SK-N-SH (cell line): ENCODE measurements at regions not wholly inside any gene's neighbourhood (a gene's known extent, or its start where the extent isn't known, plus 50 kb on each side); places are given as distances from the start of the nearest gene placed in this dataset.

Source experiments
- CTCF ChIA-PET: fragments of 300-600, 350-600 bp; formaldehyde crosslinking; extraction: SDS; loops from one replicate; lab custom pipeline; 2021; lab: Yijun Ruan, JAX
- POLR2A ChIA-PET: fragments of 350-600 bp; sonication (Branson Sonifier 250); formaldehyde crosslinking; extraction: SDS; loops from one replicate; lab custom pipeline; 2020; ENCODE audit warnings: antibody characterized with exemption, inconsistent platforms; lab: Yijun Ruan, JAX
- DNase-seq: peaks from one replicate; pipeline ENCODE4 v3.0.0; 2012
- H2AFZ ChIP-seq: fragments of 200-600 bp; sonication (generic); 2 replicates; pipeline ENCODE4 v1.8.1; 2016; ENCODE audit warnings: antibody characterized with exemption, mild to moderate bottlenecking, low read depth
- H3F3A ChIP-seq: fragments of 200-600 bp; sonication (generic); replicated peaks from 2 replicates; pipeline ENCODE3; 2016; ENCODE audit warnings: antibody characterized with exemption, mild to moderate bottlenecking; ENCODE audit not compliant: insufficient read depth
- H3K27ac ChIP-seq, 2 experiments: fragments of 200-500 bp in 1 of 2; fragments of 200-600 bp in 1 of 2; sonication (Bioruptor generic) in 1 of 2; sonication (generic), shearing (Covaris generic) in 1 of 2; 2 replicates each; pipeline versions ENCODE4 v1.5.1 to v1.6.1; 2014 to 2016; ENCODE audit warnings: low read depth in 2 of 2, inconsistent platforms in 1 of 2, low read length in 1 of 2, mild to moderate bottlenecking in 1 of 2, mixed read lengths in 1 of 2
- H3K27me3 ChIP-seq: fragments of 200-600 bp; sonication (generic), shearing (Covaris generic); 2 replicates; pipeline ENCODE4 v1.6.1; 2016; ENCODE audit warnings: mixed run types; ENCODE audit not compliant: insufficient read depth
- H3K36me3 ChIP-seq, 2 experiments: fragments of 200-500 bp in 1 of 2; fragments of 200-600 bp in 1 of 2; sonication (Bioruptor generic) in 1 of 2; sonication (generic) in 1 of 2; replicated peaks in 1 of 2; 2 replicates each; pipeline versions ENCODE3 to v1.5.1; 2014 to 2016; ENCODE audit warnings: low read length in 1 of 2, mild to moderate bottlenecking in 1 of 2; ENCODE audit not compliant: insufficient read depth in 2 of 2, control insufficient read depth in 1 of 2
- H3K4me1 ChIP-seq, 2 experiments: fragments of 200-500 bp in 1 of 2; fragments of 200-600 bp in 1 of 2; sonication (Bioruptor generic) in 1 of 2; sonication (generic), shearing (Covaris generic) in 1 of 2; 2 replicates each; pipeline versions ENCODE4 v1.5.1 to v1.6.1; 2014 to 2016; ENCODE audit warnings: low read depth in 1 of 2, low read length in 1 of 2, mixed run types in 1 of 2; ENCODE audit not compliant: insufficient read depth in 2 of 2, control insufficient read depth in 1 of 2
- H3K4me2 ChIP-seq: fragments of 200-600 bp; sonication (generic), shearing (Covaris generic); 2 replicates; pipeline ENCODE4 v1.6.1; 2017; ENCODE audit warnings: mixed run types
- H3K4me3 ChIP-seq, 2 experiments: fragments of 200-500 bp in 1 of 2; fragments of 200-600 bp in 1 of 2; sonication (Bioruptor generic) in 1 of 2; sonication (generic), shearing (Covaris generic) in 1 of 2; 2 replicates each; pipeline versions ENCODE4 v1.5.1 to v1.8.1; 2014 to 2016; ENCODE audit warnings: low read depth in 2 of 2, inconsistent platforms in 1 of 2, low read length in 1 of 2, mild to moderate bottlenecking in 1 of 2, mixed read lengths in 1 of 2, moderate library complexity in 1 of 2
- H3K79me2 ChIP-seq: fragments of 200-600 bp; sonication (generic); 2 replicates; pipeline ENCODE4 v1.8.1; 2017; ENCODE audit warnings: mild to moderate bottlenecking; ENCODE audit not compliant: insufficient read depth
- H3K9ac ChIP-seq: fragments of 200-600 bp; sonication (generic); 2 replicates; pipeline ENCODE4 v1.6.1; 2017; ENCODE audit warnings: mixed run types
- H3K9me2 ChIP-seq: fragments of 200-600 bp; sonication (generic); 2 replicates; pipeline ENCODE4 v1.6.1; 2017; ENCODE audit warnings: mixed run types
- H3K9me3 ChIP-seq: fragments of 200-600 bp; sonication (generic); 2 replicates; pipeline ENCODE4 v1.6.1; 2017; ENCODE audit warnings: mixed run types, mild to moderate bottlenecking, moderate library complexity
- H4K20me1 ChIP-seq: fragments of 200-600 bp; sonication (generic); 2 replicates; pipeline ENCODE4 v1.6.1; 2017; ENCODE audit warnings: mild to moderate bottlenecking, mixed run types; ENCODE audit not compliant: insufficient read depth
- EZH2phosphoT487 ChIP-seq: fragments of 200-600 bp; sonication (generic); IDR thresholded peaks from 2 replicates; pipeline ENCODE4 v1.6.1; 2017; ENCODE audit warnings: low read depth, mixed run types, mild to moderate bottlenecking, antibody characterized with exemption, moderate library complexity, borderline replicate concordance
- FOXJ3 ChIP-seq: sonication (generic); formaldehyde crosslinking; IDR thresholded peaks from 2 replicates; pipeline ENCODE4 v1.5.1; 2020; ENCODE audit warnings: mild to moderate bottlenecking, missing genetic modification reagents
- FOXM1 ChIP-seq: IDR thresholded peaks from 2 replicates; pipeline ENCODE4 v1.4.0; 2012; ENCODE audit warnings: low read depth, mild to moderate bottlenecking
- GABPA ChIP-seq: IDR thresholded peaks from 2 replicates; pipeline ENCODE4 v1.4.0; 2012; ENCODE audit warnings: low read depth, mild to moderate bottlenecking
- MEF2A ChIP-seq: IDR thresholded peaks from 2 replicates; pipeline ENCODE4 v1.4.0; 2012; ENCODE audit warnings: low read depth, borderline replicate concordance
- NFIC ChIP-seq: IDR thresholded peaks from 2 replicates; pipeline ENCODE4 v1.4.0; 2012; ENCODE audit warnings: borderline replicate concordance
- PBX3 ChIP-seq: IDR thresholded peaks from 2 replicates; pipeline ENCODE4; 2012
- POLR2AphosphoS5 ChIP-seq: IDR thresholded peaks from 2 replicates; pipeline ENCODE4 v1.6.1; 2012; ENCODE audit warnings: low read depth, low read length
- RAD21 ChIP-seq: IDR thresholded peaks from 2 replicates; pipeline ENCODE4 v1.6.1; 2012; ENCODE audit warnings: mild to moderate bottlenecking, low read length
- REST ChIP-seq: IDR thresholded peaks from 2 replicates; pipeline ENCODE4 v1.6.1; 2012; ENCODE audit warnings: mild to moderate bottlenecking, low read depth, low read length, moderate library complexity
- RXRA ChIP-seq: IDR thresholded peaks from 2 replicates; pipeline ENCODE4 v1.4.0; 2012; ENCODE audit warnings: low read depth, mild to moderate bottlenecking, borderline replicate concordance
- WGBS: methylation state at CpG from one replicate; pipeline ENCODE4 v1.1.6; 2017; ENCODE audit warnings: low lambda C conversion rate; 5-methylcytosine and 5-hydroxymethylcytosine counted together
- TF ChIP-seq, protein P1 (sequence below): fragments of 200-600 bp; sonication (generic); IDR thresholded peaks from 2 replicates; pipeline ENCODE4 v1.6.1; 2017; ENCODE audit warnings: antibody characterized with exemption, mild to moderate bottlenecking, moderate library complexity

- Histone ChIP-seq H3K79me2 (no peaks in the 10 kb centered on the region), H3K4me2 (no peak overlapping the region), H3K27ac (peak overlapping the region in 1 of 2 experiments; percentile 89; a peak in 2 of 4 replicates), H3K9me3 (no peaks in the 10 kb centered on the region), H3K4me1 (peaks cover 10 to 32% of the 10 kb centered on the region in 2 experiments; a peak in 3 of 4 replicates), H3K9me2 (no peaks in the 10 kb centered on the region), H3K27me3 (no peaks in the 10 kb centered on the region), H3K36me3 (no peaks in the 10 kb centered on the region), H3K9ac (no peak overlapping the region), H3F3A (peaks cover 25% of the 10 kb centered on the region), H2AFZ (0 out of 2 replicates have a peak overlapping the region, but pooled peaks have one; percentile 10), H3K4me3 (no peak overlapping the region), H4K20me1 (no peaks in the 10 kb centered on the region)
- TF ChIP-seq RAD21, result no peak
- TF ChIP-seq MEF2A, result no peak
- no peak for TF ChIP-seq REST
- no peak for TF ChIP-seq PBX3
- TF ChIP-seq FOXM1, result no peak
- TF ChIP-seq POLR2AphosphoS5, result no peak
- TF ChIP-seq, protein P1, sequence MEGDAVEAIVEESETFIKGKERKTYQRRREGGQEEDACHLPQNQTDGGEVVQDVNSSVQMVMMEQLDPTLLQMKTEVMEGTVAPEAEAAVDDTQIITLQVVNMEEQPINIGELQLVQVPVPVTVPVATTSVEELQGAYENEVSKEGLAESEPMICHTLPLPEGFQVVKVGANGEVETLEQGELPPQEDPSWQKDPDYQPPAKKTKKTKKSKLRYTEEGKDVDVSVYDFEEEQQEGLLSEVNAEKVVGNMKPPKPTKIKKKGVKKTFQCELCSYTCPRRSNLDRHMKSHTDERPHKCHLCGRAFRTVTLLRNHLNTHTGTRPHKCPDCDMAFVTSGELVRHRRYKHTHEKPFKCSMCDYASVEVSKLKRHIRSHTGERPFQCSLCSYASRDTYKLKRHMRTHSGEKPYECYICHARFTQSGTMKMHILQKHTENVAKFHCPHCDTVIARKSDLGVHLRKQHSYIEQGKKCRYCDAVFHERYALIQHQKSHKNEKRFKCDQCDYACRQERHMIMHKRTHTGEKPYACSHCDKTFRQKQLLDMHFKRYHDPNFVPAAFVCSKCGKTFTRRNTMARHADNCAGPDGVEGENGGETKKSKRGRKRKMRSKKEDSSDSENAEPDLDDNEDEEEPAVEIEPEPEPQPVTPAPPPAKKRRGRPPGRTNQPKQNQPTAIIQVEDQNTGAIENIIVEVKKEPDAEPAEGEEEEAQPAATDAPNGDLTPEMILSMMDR, result no peak
- TF ChIP-seq EZH2phosphoT487, result no peak
- TF ChIP-seq FOXJ3 (CRISPR knock-in tag), result no peak
- TF ChIP-seq RXRA, result no peak
- no peak for TF ChIP-seq GABPA
- TF ChIP-seq NFIC, result no peak
- POLR2A ChIA-PET, result no interaction called here
- 96% methylated on average over 4 of the region's 4 CpGs for WGBS
- CTCF ChIA-PET, result interaction anchor here (0.9 to 2.2 kb wide), 2 partner anchors 9 to 42 kb away, joined by 3 to 8 read pairs; no protein-coding TSS in a partner anchor
- DNase-seq, result no peak
These were observed 91.9 kb upstream of the TSPAN2 start for GRCh38 chr1:115181231-115181630.
